ENCODE measurements at regions not wholly inside any gene's neighbourhood (a gene's known extent, or its start where the extent isn't known, plus 50 kb on each side); places are given as distances from the start of the nearest gene placed in this dataset.

GRCh38 chr1:222161676-222162075 lies 386.2 kb downstream of the HHIPL2 start:
- DNase-seq = no peak

- DNase-seq = no peak
These were observed 390.3 kb downstream of the HHIPL2 start for GRCh38 chr1:222157612-222158011.

GRCh38 chr1:222140206-222140605 lies 398.3 kb upstream of the DUSP10 start:
- no peak for DNase-seq

DNA sequence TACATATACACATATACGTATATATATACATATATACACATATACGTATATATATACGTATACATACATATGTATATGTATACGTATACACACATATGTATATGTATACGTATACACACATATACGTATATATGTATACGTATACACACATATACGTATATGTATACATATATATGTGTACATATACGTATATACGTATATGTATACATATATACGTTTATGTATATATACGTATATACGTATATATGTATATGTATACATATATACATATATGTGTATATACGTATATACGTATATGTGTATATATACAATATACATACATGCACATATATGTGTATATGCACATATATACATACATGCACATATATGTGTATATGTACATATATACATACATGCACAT lies 396.2 kb upstream of the DUSP10 start:
- DNase-seq = no peak

DNA sequence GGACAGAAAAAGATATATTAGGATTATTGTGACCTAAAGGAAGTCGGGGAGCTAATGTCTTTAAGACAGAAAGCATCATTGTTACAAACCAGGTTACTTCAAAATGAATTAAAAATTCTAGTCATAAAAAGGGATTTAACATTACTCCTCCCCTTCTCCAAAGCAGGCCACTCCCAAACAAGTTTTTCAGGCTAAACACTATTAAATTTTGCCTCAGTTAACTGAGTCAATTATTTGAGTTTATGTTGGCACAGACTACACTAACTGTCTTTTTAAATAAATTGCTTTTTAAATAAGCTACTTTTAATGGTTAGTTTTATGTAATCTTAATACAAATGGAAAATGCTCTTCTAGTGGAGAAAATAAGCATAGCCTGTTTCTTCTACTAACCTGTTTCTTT lies 395.0 kb upstream of the DUSP10 start:
- no peak for DNase-seq

DNA sequence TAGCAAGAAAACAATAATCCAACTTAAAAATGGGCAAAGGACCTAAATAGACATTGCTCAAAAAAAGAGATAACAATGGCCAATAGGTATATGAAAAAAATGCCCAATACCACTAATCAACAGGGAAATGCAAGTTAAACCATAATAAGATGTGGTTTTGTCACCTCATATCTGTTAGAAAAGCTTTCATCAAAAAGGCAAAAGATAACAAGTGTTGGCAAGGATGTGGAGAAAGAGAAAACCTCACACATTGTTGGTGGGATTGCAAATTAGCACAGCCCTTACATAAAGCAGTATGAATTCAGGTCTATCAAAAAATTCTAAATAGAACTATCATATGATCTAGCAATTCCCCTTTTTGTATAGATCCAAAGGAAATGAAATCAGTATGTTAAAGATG lies 387.2 kb upstream of the DUSP10 start:
- no peak for DNase-seq

- DNase-seq = no peak
These were observed 385.8 kb upstream of the DUSP10 start for GRCh38 chr1:222127526-222128152.

DNA sequence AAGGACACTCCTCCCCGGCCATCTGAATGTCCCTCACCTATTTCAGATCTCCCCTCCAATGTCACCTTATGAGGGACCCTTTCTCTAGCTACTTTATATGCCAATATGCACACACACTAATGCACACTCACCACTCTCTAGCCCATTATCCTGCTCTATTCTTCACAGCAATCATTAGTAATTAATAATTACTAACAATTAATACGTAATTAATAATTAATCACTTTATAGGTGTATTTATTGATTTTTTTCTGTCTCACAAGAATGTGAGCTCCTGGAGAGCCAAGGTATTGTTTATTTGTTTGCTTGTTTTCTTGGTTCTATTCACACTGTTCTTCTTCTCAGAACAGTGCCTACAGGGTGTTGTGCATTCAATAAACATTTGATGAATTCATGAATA lies 385.2 kb upstream of the DUSP10 start:
- no peak for DNase-seq

GRCh38 chr1:222126052-222126451 lies 384.2 kb upstream of the DUSP10 start:
- no peak for DNase-seq

- DNase-seq = no peak
These were observed 382.7 kb upstream of the DUSP10 start for GRCh38 chr1:222124602-222125001.

DNA sequence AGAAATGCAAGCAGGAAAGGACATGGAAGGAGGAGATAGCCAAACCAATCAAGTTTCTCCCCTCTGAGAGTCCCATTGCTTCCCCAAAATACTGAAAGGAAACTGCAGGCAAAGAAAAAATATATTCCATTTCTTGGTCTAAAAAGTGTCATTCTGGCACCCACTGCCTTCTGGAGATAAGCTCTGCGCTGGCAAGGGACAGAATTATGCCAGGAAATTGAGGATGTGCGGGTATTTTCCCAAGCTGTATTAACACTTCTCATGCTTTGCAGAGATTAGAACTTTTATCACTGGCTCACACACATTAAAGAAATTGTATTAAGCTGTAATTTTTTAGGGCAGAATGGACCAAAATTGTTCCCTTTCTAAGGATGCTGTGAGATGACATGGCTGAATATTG lies 381.2 kb upstream of the DUSP10 start:
- no peak for DNase-seq

DNA sequence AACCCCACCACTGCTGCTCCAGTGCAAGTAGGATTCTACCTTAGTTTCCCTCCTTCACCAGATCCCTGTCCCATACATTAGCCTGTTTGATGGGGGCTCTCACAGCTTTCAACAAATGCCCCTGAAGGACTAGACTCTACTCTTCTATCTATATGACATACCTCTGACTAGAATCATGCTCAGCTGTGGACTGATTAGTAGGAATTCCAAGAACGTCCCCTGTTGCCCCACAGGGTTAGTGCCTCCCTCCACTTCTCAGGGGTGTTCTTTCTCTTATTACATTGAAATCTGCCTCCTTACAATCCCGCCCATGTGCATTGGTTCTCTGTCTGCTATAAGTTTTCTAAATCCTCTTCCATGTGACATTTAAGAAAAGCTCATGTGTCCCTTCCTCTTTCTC lies 375.9 kb upstream of the DUSP10 start:
- DNase-seq = no peak

DNA sequence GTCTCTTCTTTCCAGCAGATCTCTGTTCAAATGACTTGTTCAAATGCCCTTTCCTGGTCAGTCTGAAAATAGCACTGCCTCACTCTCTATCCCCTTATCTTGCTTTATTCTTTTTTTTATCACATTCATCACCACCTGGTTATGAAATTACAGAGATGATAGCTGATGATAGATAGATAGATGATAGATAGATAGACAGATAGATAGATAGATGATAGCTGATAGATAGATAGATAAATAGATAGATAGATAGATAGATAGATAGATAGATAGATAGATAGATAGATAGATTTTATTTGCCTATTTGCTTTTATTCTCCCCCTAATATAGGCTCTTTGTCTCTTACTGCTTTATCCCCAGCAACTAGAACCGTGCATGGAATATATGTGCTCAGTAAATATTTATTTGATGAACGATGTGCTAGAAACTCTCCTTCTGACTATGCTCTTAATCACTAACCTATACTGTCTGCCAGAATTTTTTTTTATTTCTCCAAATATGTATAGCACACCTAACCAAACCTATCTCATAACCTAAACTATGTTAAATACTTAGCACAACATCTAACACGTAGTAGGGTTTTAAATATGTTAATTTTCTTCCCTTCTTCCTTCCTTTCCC lies 372.8 kb upstream of the DUSP10 start:
- DNase-seq = no peak

- DNase-seq = no peak
These were observed 367.9 kb upstream of the DUSP10 start for GRCh38 chr1:222109836-222110235.

GRCh38 chr1:222107975-222108374 lies 366.1 kb upstream of the DUSP10 start:
- no peak for DNase-seq

GRCh38 chr1:222107267-222107666 lies 365.4 kb upstream of the DUSP10 start:
- DNase-seq = no peak

GRCh38 chr1:222106377-222106776 lies 364.5 kb upstream of the DUSP10 start:
- no peak for DNase-seq

DNA sequence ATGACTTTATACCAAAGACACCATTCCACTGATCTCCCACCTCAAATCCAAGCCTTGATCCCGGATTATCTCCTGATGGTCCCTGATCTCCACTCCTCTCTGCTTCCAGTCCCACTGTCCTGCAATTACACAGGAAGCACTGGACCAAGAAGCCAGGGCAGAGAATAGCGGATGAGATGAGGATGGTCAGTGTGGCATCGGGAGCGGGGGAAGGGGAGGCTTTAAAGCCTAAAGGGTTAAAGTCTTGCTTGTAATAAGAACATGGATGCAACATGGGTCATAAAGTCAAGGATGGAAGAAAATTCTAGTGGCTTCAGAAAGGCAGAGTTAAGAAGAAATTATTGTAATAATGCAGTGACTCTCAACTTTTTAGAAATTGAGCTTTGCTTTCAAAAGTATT lies 364.0 kb upstream of the DUSP10 start:
- DNase-seq = no peak

GRCh38 chr1:222105393-222105737 lies 363.5 kb upstream of the DUSP10 start:
- no peak for DNase-seq

DNA sequence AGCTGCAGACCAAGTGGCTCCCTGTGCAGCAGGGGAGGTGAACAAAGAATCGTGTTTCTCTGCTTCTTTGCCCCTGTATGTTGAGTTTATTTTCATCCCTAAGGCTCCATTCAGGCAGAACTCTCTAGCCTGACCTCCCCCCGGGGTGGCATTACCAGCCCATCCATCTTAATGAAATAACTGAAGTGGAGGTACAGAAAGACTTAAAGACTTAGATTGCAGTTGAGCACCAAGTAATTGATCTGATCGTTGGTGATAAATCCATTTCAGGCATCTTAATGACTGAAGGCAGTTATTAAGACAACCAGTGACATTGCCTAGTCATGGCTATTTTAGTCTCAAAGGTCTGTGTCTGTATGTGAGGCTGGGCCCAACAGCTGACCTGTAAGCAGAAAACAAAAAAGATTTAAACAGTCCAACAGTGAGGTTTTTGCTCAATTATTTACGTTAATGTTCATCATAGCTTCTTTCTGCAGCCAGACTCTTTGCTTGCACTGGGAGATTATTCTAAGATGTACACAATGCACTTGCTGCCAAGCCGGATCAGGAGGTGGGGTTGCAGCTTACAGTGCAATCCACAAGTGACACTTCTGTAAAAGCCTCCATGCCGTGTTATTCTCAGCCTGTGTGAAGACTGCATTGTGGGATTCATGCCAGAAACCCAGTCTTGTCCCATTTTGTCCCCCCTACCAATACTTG lies 363.0 kb upstream of the DUSP10 start:
- no peak for DNase-seq

GRCh38 chr1:222104097-222104496 lies 362.2 kb upstream of the DUSP10 start:
- DNase-seq = no peak

DNA sequence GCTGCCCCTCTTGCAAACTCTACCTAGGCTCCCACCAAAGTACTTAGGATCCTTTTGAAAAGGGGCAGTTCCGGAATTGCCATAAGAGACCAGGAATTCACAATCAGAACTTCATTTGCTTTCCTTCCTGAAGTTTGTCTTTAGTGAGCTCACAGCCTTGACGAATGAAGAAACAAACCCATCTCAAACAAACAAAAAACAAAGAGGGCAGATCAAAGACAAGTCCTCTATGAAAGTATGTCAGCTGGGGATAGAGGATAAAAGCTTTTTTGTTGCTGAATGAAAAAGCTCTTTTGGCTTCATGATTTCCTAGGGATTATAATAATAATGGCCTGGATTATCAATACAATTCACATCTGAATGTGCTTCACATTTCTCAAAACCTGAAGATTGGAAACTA lies 357.9 kb upstream of the DUSP10 start:
- no peak for DNase-seq

GRCh38 chr1:222098404-222098803 lies 356.5 kb upstream of the DUSP10 start:
- no peak for DNase-seq

DNA sequence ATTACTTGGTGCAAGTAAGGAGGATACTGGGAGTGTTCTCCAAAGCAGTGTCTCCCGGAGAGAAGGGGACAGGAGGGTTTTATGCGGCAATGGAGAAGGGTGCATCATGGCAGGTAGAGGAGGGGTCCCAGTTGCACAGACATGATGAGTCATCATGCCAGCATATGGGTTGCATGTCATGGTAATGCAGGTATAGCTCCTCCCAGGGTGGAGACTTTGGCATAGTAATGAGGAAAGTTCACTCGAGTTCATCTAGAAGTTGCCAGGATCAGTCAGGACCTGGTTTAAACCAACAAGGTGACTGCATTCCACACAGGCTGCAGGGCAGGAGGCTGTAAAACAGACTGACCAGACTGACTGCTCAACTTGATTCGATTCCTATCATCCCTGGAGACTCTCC lies 355.7 kb upstream of the DUSP10 start:
- no peak for DNase-seq

- DNase-seq = no peak
These were observed 355.0 kb upstream of the DUSP10 start for GRCh38 chr1:222096883-222097282.
